ENCODE measurements at regions not wholly inside any gene's neighbourhood (a gene's known extent, or its start where the extent isn't known, plus 50 kb on each side); places are given as distances from the start of the nearest gene placed in this dataset.

- TF ChIP-seq CTCF (conservative IDR thresholded peaks at IDR 0.05) (no peak), EZH2 (IDR thresholded peaks at IDR 0.05; ENCODE audit: low read depth) (no peak)
These were observed 285.0 kb upstream of the RGS6 start for GRCh38 chr14:71647086-71647784.

All from PC-9 (cell line).